Islet precursor cell (in vitro differentiated cells): ENCODE measurements at regions not wholly inside any gene's neighbourhood (a gene's known extent, or its start where the extent isn't known, plus 50 kb on each side); places are given as distances from the start of the nearest gene placed in this dataset.

Experiments used
- DNase-seq: peaks from one replicate; pipeline ENCODE4 v3.0.0-alpha.2; 2018

GRCh38 chr7:35331730-35332678 lies 78.1 kb upstream of the TBX20 start:
- DNase-seq: peak; percentile 87

DNA sequence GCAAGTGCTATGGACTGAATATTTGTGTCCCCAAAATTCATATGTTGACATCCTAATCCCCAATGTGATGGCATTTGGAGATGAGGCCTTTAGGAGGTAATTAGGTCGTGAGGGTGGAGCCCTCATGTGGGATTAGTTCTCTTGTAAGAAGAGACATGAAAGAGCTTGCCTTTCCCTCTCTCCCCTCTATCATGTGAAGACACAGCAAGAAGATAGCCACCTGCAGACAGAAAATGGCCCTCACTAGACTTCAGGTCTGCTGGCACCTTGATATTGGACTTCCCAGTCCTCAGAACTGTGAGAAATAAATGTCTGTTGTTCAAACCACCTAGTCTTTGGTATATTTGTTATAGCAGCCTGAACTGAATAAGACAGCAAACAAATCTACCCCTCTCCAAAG lies 75.1 kb upstream of the TBX20 start:
- DNase-seq: no peak

DNA sequence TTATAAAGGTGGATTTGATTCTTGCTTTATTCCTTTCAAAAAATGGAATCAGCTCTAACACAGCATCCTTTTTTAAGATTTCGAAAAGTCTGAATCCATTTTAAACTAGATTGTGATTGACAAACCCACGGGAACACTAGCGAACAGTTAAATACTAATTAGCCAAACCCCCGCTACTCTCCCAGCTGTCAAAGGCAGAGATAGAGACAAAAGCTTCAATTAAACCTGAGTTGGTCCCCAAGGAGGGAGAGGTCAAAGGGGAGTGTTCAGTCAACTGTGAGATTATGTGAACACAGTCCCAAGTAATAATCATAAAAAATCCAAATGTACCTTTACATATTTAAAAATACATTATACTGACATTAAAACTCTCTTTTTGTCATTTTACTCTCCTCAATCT lies 65.7 kb upstream of the TBX20 start:
- DNase-seq: no peak

- no peak for DNase-seq
Measured at GRCh38 chr7:35316549-35316948, 62.6 kb upstream of the TBX20 start.

GRCh38 chr7:35315517-35315916 lies 61.6 kb upstream of the TBX20 start:
- DNase-seq: no peak

DNA sequence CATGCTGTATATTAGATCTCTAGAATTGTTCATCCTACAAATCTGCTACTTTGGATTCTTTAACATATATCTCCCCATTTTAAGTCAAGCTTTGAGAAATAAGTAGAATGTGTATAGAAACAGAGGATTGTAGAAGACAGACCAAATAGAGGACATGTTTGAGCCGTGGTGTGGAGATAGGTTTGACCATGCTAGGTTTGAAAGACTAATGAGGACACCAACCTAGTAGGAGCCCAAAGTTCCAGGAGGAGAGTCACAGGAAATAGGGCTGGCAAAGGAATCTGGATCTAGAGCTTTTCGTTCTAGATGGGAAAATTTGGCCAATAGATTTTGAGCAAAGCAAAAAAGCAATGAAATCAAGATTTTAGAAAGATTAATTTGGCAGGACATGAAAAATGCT lies 60.5 kb upstream of the TBX20 start:
- no peak for DNase-seq

- DNase-seq: no peak
Measured at GRCh38 chr7:35313575-35313974, 59.7 kb upstream of the TBX20 start.
